ENCODE measurements at regions not wholly inside any gene's neighbourhood (a gene's known extent, or its start where the extent isn't known, plus 50 kb on each side); places are given as distances from the start of the nearest gene placed in this dataset.

GRCh38 chr13:40123962-40124632, 468.6 kb downstream of the COG6 start:
- 70% methylated on average over 1 of the region's 2 CpGs for WGBS
- Histone ChIP-seq H4K91ac (ENCODE audit: low read length) (no peak overlapping the region), H2BK12ac (ENCODE audit: low read length in 2 of 2) (no peak overlapping the region), H3K9me3 (ENCODE audit: control insufficient read depth, low read length) (peaks cover 4% of the 10 kb centered on the region), H3K4ac (ENCODE audit: low read depth in 1 of 2, low read length in 2 of 2) (no peak overlapping the region), H3K4me1 (ENCODE audit: control insufficient read depth, insufficient read depth, low read depth, low read length) (peaks cover 4% of the 10 kb centered on the region), H2AK5ac (ENCODE audit: low read length, severe bottlenecking) (no peak overlapping the region), H3K18ac (ENCODE audit: low read depth in 1 of 2, low read length in 2 of 2) (no peak overlapping the region), H3K27me3 (ENCODE audit: control insufficient read depth in 1 of 2, insufficient read depth in 1 of 2, low read length in 2 of 2) (no peaks in the 10 kb centered on the region), H4K8ac (ENCODE audit: low read length) (no peak overlapping the region), H3K36me3 (ENCODE audit: control insufficient read depth in 1 of 2, insufficient read depth in 2 of 2, low read depth in 1 of 2, low read length in 2 of 2) (no peaks in the 10 kb centered on the region), H3K14ac (ENCODE audit: low read length in 2 of 2) (no peak overlapping the region), H3K4me3 (ENCODE audit: insufficient read depth in 1 of 2, low read depth in 1 of 2, low read length in 2 of 2) (no peak overlapping the region), H3K23ac (ENCODE audit: low read length in 2 of 2) (no peak overlapping the region), H3K9ac (ENCODE audit: low read length) (no peak overlapping the region), H2BK15ac (ENCODE audit: low read depth, poor library complexity, severe bottlenecking) (no peak overlapping the region), H3K4me2 (ENCODE audit: low read length, poor library complexity, severe bottlenecking) (no peak overlapping the region), H3K27ac (ENCODE audit: low read length, poor library complexity, severe bottlenecking) (no peak overlapping the region), H2AFZ (ENCODE audit: low read depth, low read length) (no peak overlapping the region), H3K79me1 (replicated peaks; ENCODE audit: low read length, poor library complexity, severe bottlenecking) (no peaks in the 10 kb centered on the region), H2BK120ac (ENCODE audit: low read depth, low read length) (no peak overlapping the region), H2BK5ac (ENCODE audit: low read depth, low read length, poor library complexity, severe bottlenecking) (no peak overlapping the region)
- no peak for DNase-seq

GRCh38 chr13:40124633-40125015, 469.2 kb downstream of the COG6 start:
- 100% methylated on average over 2 of the region's 2 CpGs for WGBS
- no peak overlapping the region for H2AFZ ChIP-seq (ENCODE audit: low read depth, low read length)
- DNase-seq: no peak
- H3K79me1 ChIP-seq (replicated peaks; ENCODE audit: low read length, poor library complexity, severe bottlenecking): no peaks in the 10 kb centered on the region
- H2BK15ac ChIP-seq (ENCODE audit: low read depth, poor library complexity, severe bottlenecking): no peak overlapping the region
- H3K23ac ChIP-seq (ENCODE audit: low read length in 2 of 2): no peak overlapping the region
- H2BK120ac ChIP-seq (ENCODE audit: low read depth, low read length): no peak overlapping the region
- H3K4ac ChIP-seq (ENCODE audit: low read depth in 1 of 2, low read length in 2 of 2): no peak overlapping the region
- H2BK5ac ChIP-seq (ENCODE audit: low read depth, low read length, poor library complexity, severe bottlenecking): no peak overlapping the region
- H4K8ac ChIP-seq (ENCODE audit: low read length): no peak overlapping the region
- H3K4me2 ChIP-seq (ENCODE audit: low read length, poor library complexity, severe bottlenecking): no peak overlapping the region
- H2AK5ac ChIP-seq (ENCODE audit: low read length, severe bottlenecking): no peak overlapping the region
- no peaks in the 10 kb centered on the region for H3K27me3 ChIP-seq (ENCODE audit: control insufficient read depth in 1 of 2, insufficient read depth in 1 of 2, low read length in 2 of 2)
- no peak overlapping the region for H4K91ac ChIP-seq (ENCODE audit: low read length)
- no peak overlapping the region for H3K14ac ChIP-seq (ENCODE audit: low read length in 2 of 2)
- H3K4me1 ChIP-seq (ENCODE audit: control insufficient read depth, insufficient read depth, low read depth, low read length): peaks cover 4% of the 10 kb centered on the region
- H3K18ac ChIP-seq (ENCODE audit: low read depth in 1 of 2, low read length in 2 of 2): no peak overlapping the region
- H3K9ac ChIP-seq (ENCODE audit: low read length): no peak overlapping the region
- H3K27ac ChIP-seq (ENCODE audit: low read length, poor library complexity, severe bottlenecking): no peak overlapping the region
- no peaks in the 10 kb centered on the region for H3K36me3 ChIP-seq (ENCODE audit: control insufficient read depth in 1 of 2, insufficient read depth in 2 of 2, low read depth in 1 of 2, low read length in 2 of 2)
- no peak overlapping the region for H2BK12ac ChIP-seq (ENCODE audit: low read length in 2 of 2)
- H3K9me3 ChIP-seq (ENCODE audit: control insufficient read depth, low read length): peaks cover 1% of the 10 kb centered on the region
- no peak overlapping the region for H3K4me3 ChIP-seq (ENCODE audit: insufficient read depth in 1 of 2, low read depth in 1 of 2, low read length in 2 of 2)

GRCh38 chr13:40125336-40125735, 469.9 kb downstream of the COG6 start:
- Histone ChIP-seq H2BK12ac (ENCODE audit: low read length in 2 of 2) (no peak overlapping the region), H4K8ac (ENCODE audit: low read length) (no peak overlapping the region), H3K9me3 (ENCODE audit: control insufficient read depth, low read length) (no peaks in the 10 kb centered on the region), H3K23ac (ENCODE audit: low read length in 2 of 2) (no peak overlapping the region), H4K91ac (ENCODE audit: low read length) (no peak overlapping the region), H3K27ac (ENCODE audit: low read length, poor library complexity, severe bottlenecking) (no peak overlapping the region), H2BK120ac (ENCODE audit: low read depth, low read length) (no peak overlapping the region), H3K4ac (ENCODE audit: low read depth in 1 of 2, low read length in 2 of 2) (no peak overlapping the region), H2BK15ac (ENCODE audit: low read depth, poor library complexity, severe bottlenecking) (no peak overlapping the region), H3K18ac (ENCODE audit: low read depth in 1 of 2, low read length in 2 of 2) (no peak overlapping the region), H2AK5ac (ENCODE audit: low read length, severe bottlenecking) (no peak overlapping the region), H3K79me1 (replicated peaks; ENCODE audit: low read length, poor library complexity, severe bottlenecking) (no peaks in the 10 kb centered on the region), H3K14ac (ENCODE audit: low read length in 2 of 2) (no peak overlapping the region), H2AFZ (ENCODE audit: low read depth, low read length) (no peak overlapping the region), H3K4me3 (ENCODE audit: insufficient read depth in 1 of 2, low read depth in 1 of 2, low read length in 2 of 2) (no peak overlapping the region), H3K36me3 (ENCODE audit: control insufficient read depth in 1 of 2, insufficient read depth in 2 of 2, low read depth in 1 of 2, low read length in 2 of 2) (no peaks in the 10 kb centered on the region), H3K4me2 (ENCODE audit: low read length, poor library complexity, severe bottlenecking) (no peak overlapping the region), H2BK5ac (ENCODE audit: low read depth, low read length, poor library complexity, severe bottlenecking) (no peak overlapping the region), H3K27me3 (ENCODE audit: control insufficient read depth in 1 of 2, insufficient read depth in 1 of 2, low read length in 2 of 2) (no peaks in the 10 kb centered on the region), H3K4me1 (ENCODE audit: control insufficient read depth, insufficient read depth, low read depth, low read length) (peaks cover 4% of the 10 kb centered on the region), H3K9ac (ENCODE audit: low read length) (no peak overlapping the region)
- no peak for DNase-seq
- WGBS: 99% methylated on average over 2 of the region's 3 CpGs

GRCh38 chr13:40126306-40127085, 471.0 kb downstream of the COG6 start:
- Histone ChIP-seq H2BK120ac (ENCODE audit: low read depth, low read length) (no peak overlapping the region), H3K14ac (ENCODE audit: low read length in 2 of 2) (no peak overlapping the region), H3K9ac (ENCODE audit: low read length) (no peak overlapping the region), H3K79me1 (replicated peaks; ENCODE audit: low read length, poor library complexity, severe bottlenecking) (no peaks in the 10 kb centered on the region), H3K27ac (ENCODE audit: low read length, poor library complexity, severe bottlenecking) (no peak overlapping the region), H2BK12ac (ENCODE audit: low read length in 2 of 2) (no peak overlapping the region), H3K4ac (ENCODE audit: low read depth in 1 of 2, low read length in 2 of 2) (no peak overlapping the region), H2BK5ac (ENCODE audit: low read depth, low read length, poor library complexity, severe bottlenecking) (no peak overlapping the region), H3K4me2 (ENCODE audit: low read length, poor library complexity, severe bottlenecking) (no peak overlapping the region), H3K36me3 (ENCODE audit: control insufficient read depth in 1 of 2, insufficient read depth in 2 of 2, low read depth in 1 of 2, low read length in 2 of 2) (no peaks in the 10 kb centered on the region), H4K91ac (ENCODE audit: low read length) (no peak overlapping the region), H3K23ac (ENCODE audit: low read length in 2 of 2) (no peak overlapping the region), H3K27me3 (ENCODE audit: control insufficient read depth in 1 of 2, insufficient read depth in 1 of 2, low read length in 2 of 2) (no peaks in the 10 kb centered on the region), H4K8ac (ENCODE audit: low read length) (no peak overlapping the region), H2BK15ac (ENCODE audit: low read depth, poor library complexity, severe bottlenecking) (no peak overlapping the region), H3K4me3 (ENCODE audit: insufficient read depth in 1 of 2, low read depth in 1 of 2, low read length in 2 of 2) (no peak overlapping the region), H3K18ac (ENCODE audit: low read depth in 1 of 2, low read length in 2 of 2) (no peak overlapping the region), H2AK5ac (ENCODE audit: low read length, severe bottlenecking) (no peak overlapping the region), H3K4me1 (ENCODE audit: control insufficient read depth, insufficient read depth, low read depth, low read length) (peaks cover 4% of the 10 kb centered on the region), H3K9me3 (ENCODE audit: control insufficient read depth, low read length) (no peaks in the 10 kb centered on the region), H2AFZ (ENCODE audit: low read depth, low read length) (no peak overlapping the region)
- DNase-seq: no peak
- 98% methylated on average over 6 of the region's 7 CpGs for WGBS
